Stimulated activated CD8-positive, alpha-beta memory T cell treated with anti-CD3 and anti-CD28 coated beads, Interleukin-12 subunit alpha, Interleukin-12 subunit beta, amount 100 ng/mL, for 4 hours (primary cell): ENCODE measurements at regions not wholly inside any gene's neighbourhood (a gene's known extent, or its start where the extent isn't known, plus 50 kb on each side); places are given as distances from the start of the nearest gene placed in this dataset.
A peak's percentile ranks its signal among the peaks of the same experiment; 100 is the strongest.

ENCODE experiments used
- DNase-seq: peaks from one replicate; pipeline ENCODE4 v3.0.0-alpha.2; 2020; ENCODE audit warnings: low read depth

DNA sequence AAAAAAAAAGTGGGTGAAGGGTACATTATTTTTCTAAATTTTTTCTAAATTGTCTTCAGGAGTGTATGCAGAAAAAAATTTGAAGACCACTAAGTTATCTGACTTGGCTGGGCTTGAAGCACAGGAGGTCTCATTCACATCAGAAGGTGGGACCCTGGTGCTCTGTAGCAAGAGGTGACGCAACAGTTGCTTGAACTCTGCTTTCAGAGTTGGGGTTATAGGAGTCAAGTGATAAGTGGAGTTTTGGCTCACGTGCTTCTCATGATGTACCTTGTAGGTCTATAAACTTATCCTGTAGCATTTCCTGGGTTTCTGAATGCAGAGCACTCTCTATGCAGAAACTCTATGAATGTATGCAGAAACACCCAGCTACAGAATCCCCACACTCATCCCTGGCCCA, 58.5 kb upstream of the FOXC1 start:
- DNase-seq = no peak

DNA sequence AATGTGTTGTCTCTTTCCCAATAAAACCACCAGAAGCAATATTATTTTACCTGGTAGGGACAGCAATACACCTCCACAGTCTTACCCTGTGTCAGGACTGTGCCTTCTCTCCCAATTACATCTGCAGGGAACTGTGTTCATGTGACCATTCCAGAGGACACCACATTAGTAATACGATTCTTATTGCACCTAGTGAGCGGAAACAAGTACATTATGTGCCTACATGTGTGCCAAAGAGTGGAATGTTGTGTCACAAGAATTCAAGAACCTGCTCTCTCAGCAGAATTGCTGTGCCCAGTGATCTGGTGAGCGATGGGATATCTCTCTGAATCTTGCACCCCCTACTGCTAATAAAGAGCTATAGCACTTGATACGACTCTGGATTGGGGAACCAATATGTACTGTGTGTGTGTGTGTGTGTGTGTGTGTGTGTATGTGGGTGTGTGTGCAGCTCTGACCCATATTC, 57.4 kb upstream of the FOXC1 start:
- no peak for DNase-seq

GRCh38 chr6:1553562-1554083, 56.1 kb upstream of the FOXC1 start:
- DNase-seq = no peak

DNA sequence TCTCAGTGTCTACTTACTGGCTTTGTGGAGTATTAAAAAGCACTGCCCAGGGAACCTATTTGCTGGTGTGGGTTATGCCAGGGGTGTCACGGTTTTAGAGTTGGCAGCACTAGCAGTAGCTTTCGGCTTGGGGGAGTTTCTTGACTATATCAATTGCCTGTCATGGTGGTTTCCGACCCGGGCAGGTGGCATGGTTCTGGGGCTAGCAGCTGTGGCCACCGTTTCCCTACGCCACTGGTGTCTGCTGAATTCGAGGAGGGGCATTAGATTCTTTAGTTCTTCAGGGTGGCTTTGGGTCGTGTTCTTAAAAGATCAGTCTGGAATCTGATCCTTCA, 55.6 kb upstream of the FOXC1 start:
- DNase-seq = no peak

DNA sequence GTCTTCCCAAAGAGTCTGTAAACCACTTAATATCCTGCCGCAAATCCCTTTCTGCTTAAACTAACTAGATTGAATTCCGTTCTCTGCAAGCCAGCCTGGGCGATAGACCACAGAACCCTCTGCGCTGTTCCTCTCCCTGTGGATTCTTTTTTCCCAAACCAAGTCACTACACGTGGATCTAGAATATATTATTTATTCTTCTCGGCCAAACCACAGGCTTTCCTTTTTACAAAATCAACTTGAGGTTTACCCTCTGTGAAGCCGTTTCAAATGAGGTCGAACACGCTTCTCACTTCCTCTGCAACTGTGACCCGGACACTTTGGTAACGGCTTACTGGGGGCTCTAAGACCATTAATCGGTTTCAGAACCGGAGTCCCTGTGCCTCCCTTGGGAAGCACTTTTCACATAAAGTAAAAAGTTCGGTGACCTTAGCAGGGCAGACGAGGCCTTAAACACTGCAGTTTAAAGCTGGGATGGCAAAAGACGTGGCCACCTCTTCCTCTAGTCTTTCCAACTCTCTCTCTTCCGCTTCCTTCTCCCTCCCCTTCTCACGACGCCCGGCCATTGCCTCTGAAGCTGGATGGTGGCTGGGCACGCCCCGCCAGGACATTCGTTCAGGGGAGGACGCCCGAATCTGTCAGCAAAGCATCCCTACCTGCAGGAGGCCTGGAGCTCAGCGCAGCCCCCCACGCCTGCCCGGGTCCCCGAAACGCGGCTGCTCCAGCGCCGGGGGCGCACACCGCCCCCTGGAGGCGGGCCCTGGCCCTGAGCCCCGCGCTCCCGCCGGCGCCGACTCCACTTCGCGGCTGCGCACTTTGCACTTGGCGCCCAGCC, 55.0 kb upstream of the FOXC1 start:
- peak; percentile 38 for DNase-seq

GRCh38 chr6:1558388-1558787, 51.3 kb upstream of the FOXC1 start:
- DNase-seq = no peak
